ENCODE measurements at regions not wholly inside any gene's neighbourhood (a gene's known extent, or its start where the extent isn't known, plus 50 kb on each side); places are given as distances from the start of the nearest gene placed in this dataset.

DNA sequence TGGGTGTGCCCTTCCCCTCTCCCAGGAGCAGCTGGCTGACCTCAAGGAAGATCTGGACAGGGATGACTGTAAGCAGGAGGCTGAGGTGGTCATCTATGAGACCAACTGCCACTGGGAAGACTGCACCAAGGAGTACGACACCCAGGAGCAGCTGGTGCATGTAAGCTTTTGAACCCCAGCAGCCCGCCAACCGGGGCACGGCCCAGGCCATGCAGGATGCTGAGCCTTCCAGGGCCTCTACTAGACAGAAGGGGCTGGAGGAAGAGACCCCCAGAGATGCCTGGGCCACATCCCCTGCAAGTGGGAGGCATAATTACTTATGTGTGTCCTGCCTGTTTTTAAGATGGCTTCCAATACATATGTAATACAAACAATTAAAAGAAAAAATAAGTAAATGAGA, 239.3 kb downstream of the GLI2 start:
- DNase-seq (ENCODE audit: insufficient read length, low spot score), result no peak
- no peak for FAIRE-seq
- TF ChIP-seq TAF1 (IDR thresholded peaks at IDR 0.05; ENCODE audit: low read depth, low read length), result no peak
- TF ChIP-seq SPI1 (IDR thresholded peaks at IDR 0.05; ENCODE audit: low read depth, low read length), result no peak
- no peak for TF ChIP-seq POLR2AphosphoS5 (IDR thresholded peaks at IDR 0.05; ENCODE audit: low read depth, low read length)
- no peak for TF ChIP-seq PAX5 (IDR thresholded peaks at IDR 0.05; ENCODE audit: insufficient read depth, low read length, severe bottlenecking)
- no peak for TF ChIP-seq POLR2A (IDR thresholded peaks at IDR 0.05; ENCODE audit: low read depth, low read length)
- TF ChIP-seq POU2F2 (IDR thresholded peaks at IDR 0.05; ENCODE audit: low read depth, low read length), result no peak

DNA sequence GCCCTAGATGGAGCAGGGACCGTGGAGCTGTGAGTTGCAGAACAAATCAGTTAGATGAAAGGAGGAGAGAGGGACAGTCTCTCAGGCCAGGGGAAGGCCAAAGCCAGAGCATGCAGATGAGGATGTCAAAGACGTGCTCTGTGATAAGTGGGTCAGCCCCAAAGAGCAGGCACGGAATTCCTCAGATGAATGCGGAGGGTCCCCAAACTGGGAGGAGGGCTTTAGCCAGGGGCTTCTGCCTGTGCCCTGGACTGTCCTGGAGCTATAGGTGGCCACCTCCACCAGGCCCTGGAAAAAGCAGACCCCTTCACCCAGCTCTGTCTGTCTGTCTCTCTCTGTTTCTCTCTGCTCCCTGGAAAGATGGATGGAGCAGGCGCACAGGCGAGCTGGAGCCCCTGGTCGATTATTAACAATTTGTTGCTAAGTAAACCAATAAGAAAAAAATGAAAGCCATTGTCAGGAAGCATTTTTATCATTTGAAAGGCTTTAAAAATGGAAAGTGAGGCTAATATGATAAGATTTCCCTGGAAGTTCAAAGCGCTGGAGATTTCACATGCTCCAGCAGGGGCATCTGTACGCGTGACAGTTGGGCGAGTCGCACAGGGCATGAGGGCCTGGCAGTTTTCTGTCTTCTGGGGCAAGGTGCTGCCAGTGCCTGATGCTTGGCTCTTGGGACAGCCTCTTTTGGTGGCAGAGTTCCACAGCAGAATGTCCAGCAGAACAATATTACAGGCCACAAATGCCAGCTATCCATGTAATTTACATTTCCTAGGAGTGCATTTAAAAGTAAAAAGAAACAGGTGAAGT, 241.0 kb downstream of the GLI2 start:
- FAIRE-seq, result no peak
- no peak for DNase-seq (ENCODE audit: insufficient read length, low spot score)
- TF ChIP-seq PAX5 (IDR thresholded peaks at IDR 0.05; ENCODE audit: insufficient read depth, low read length, severe bottlenecking), result no peak
- no peak for TF ChIP-seq POLR2AphosphoS5 (IDR thresholded peaks at IDR 0.05; ENCODE audit: low read depth, low read length)
- no peak for TF ChIP-seq POU2F2 (IDR thresholded peaks at IDR 0.05; ENCODE audit: low read depth, low read length)
- TF ChIP-seq TAF1 (IDR thresholded peaks at IDR 0.05; ENCODE audit: low read depth, low read length), result no peak
- no peak for TF ChIP-seq POLR2A (IDR thresholded peaks at IDR 0.05; ENCODE audit: low read depth, low read length)
- no peak for TF ChIP-seq SPI1 (IDR thresholded peaks at IDR 0.05; ENCODE audit: low read depth, low read length)

DNA sequence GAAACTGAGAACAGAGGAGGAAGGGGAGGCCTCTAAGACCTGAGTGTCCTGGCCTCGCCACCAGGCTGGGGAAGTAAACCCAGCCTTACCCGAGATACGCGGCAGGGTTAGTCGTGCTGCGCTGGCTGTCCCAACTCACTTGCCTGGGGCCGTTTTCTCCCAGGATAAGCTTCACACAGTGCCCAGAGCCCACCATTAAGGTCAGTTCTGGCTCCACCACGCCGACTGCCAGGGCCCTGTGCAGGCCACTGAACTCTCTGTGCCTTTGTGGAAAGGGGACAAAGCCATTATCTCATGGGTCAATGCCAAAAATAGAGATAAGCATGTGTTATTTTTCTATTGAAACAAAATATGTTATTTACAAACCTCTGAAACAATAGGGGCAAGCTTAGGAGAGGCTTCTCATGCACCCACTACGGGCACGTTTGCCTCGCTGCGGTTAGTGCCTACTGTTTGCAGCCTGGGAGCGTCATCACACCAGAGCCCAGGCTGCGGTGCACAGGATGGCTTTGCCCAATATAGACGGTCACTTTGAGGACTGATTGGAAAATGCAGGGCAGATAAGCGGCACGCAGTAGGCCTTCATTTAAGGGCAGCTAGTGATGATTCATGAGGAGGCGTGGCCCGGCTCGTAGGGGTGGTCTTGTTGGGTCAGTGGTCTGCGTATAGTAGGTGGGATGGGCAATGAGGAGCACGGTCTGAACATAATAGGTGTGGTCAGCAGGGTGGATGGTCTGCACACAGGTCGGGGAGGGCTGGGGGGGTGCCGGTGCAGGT, 242.1 kb downstream of the GLI2 start:
- FAIRE-seq, result no peak
- TF ChIP-seq TAF1 (IDR thresholded peaks at IDR 0.05; ENCODE audit: low read depth, low read length) (no peak), PAX5 (IDR thresholded peaks at IDR 0.05; ENCODE audit: insufficient read depth, low read length, severe bottlenecking) (no peak), SPI1 (IDR thresholded peaks at IDR 0.05; ENCODE audit: low read depth, low read length) (no peak), POU2F2 (IDR thresholded peaks at IDR 0.05; ENCODE audit: low read depth, low read length) (no peak), POLR2AphosphoS5 (IDR thresholded peaks at IDR 0.05; ENCODE audit: low read depth, low read length) (no peak), POLR2A (IDR thresholded peaks at IDR 0.05; ENCODE audit: low read depth, low read length) (no peak)
- no peak for DNase-seq (ENCODE audit: insufficient read length, low spot score)

DNA sequence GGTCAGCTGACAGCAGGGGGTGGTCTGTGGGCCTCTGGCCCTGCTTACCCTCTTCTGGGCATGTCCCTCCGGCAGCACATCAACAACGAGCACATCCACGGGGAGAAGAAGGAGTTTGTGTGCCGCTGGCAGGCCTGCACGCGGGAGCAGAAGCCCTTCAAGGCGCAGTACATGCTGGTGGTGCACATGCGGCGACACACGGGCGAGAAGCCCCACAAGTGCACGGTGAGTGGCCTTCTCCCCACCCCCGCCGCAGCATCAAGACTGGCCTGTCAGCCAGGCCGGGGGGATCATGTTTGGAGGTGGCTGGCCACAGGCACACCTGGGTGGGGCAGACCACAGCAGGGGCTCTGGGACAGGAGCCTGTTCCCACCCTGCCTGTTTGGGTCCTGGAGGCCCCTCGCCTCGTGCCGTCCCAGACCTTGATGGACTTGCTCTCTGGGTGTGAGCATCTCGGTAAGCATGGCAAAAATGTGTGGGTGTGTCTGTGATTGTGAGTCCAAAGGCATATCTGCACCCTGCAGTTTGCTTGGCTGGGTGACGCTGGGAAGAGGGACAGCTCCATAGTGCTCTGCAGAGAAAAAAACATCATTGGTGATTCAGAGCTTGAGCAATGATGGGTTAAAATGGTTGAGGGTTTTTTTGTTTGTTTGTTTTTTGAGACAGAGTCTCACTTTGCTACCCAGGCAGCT, 242.8 kb downstream of the GLI2 start:
- DNase-seq (ENCODE audit: insufficient read length, low spot score), result no peak
- no peak for FAIRE-seq
- TF ChIP-seq PAX5 (IDR thresholded peaks at IDR 0.05; ENCODE audit: insufficient read depth, low read length, severe bottlenecking) (no peak), POU2F2 (IDR thresholded peaks at IDR 0.05; ENCODE audit: low read depth, low read length) (no peak), TAF1 (IDR thresholded peaks at IDR 0.05; ENCODE audit: low read depth, low read length) (no peak), POLR2A (IDR thresholded peaks at IDR 0.05; ENCODE audit: low read depth, low read length) (no peak), SPI1 (IDR thresholded peaks at IDR 0.05; ENCODE audit: low read depth, low read length) (no peak), POLR2AphosphoS5 (IDR thresholded peaks at IDR 0.05; ENCODE audit: low read depth, low read length) (no peak)

DNA sequence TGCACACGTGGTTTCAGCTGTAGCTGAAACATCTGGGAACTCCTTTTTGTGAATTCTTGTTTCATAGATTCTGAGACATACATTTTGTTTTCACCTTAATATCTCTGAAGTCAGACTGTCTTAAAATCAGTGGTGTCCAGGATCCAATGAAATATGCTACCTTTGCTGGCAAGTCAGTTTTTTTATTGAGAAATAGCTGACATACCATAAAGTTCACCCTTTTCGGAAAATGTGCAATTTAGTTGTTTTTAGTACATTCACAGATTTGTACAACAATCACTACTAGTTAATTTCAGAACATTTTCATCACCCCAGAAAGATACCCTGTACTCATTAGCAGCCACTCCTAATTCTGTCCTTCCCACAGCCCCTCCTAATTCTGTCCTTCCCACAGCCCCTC, 243.7 kb downstream of the GLI2 start:
- DNase-seq (ENCODE audit: insufficient read length, low spot score) (no peak), FAIRE-seq (no peak)
- TF ChIP-seq POLR2A (IDR thresholded peaks at IDR 0.05; ENCODE audit: low read depth, low read length) (no peak), POU2F2 (IDR thresholded peaks at IDR 0.05; ENCODE audit: low read depth, low read length) (no peak), TAF1 (IDR thresholded peaks at IDR 0.05; ENCODE audit: low read depth, low read length) (no peak), POLR2AphosphoS5 (IDR thresholded peaks at IDR 0.05; ENCODE audit: low read depth, low read length) (no peak), PAX5 (IDR thresholded peaks at IDR 0.05; ENCODE audit: insufficient read depth, low read length, severe bottlenecking) (no peak), SPI1 (IDR thresholded peaks at IDR 0.05; ENCODE audit: low read depth, low read length) (no peak)

DNA sequence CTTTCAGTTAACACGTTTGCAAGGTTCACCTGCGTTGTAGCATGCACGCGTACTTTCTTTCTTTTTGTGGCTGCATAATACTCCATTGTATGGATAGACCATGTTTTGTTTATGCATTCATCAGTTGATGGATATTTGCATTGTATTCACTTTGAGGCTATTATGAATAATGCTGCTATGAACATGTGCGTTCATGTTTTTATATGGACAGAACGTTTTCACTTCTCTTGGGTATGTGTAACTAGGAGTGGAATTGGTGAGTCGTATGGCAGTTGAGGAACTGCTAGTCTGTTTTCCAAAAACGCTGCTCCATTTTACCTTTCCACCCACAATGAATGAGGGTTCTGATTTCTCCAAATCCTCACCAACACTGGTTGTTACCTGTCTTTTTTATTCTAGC, 244.3 kb downstream of the GLI2 start:
- TF ChIP-seq POLR2A (IDR thresholded peaks at IDR 0.05; ENCODE audit: low read depth, low read length) (no peak), TAF1 (IDR thresholded peaks at IDR 0.05; ENCODE audit: low read depth, low read length) (no peak), POLR2AphosphoS5 (IDR thresholded peaks at IDR 0.05; ENCODE audit: low read depth, low read length) (no peak), PAX5 (IDR thresholded peaks at IDR 0.05; ENCODE audit: insufficient read depth, low read length, severe bottlenecking) (no peak), POU2F2 (IDR thresholded peaks at IDR 0.05; ENCODE audit: low read depth, low read length) (no peak), SPI1 (IDR thresholded peaks at IDR 0.05; ENCODE audit: low read depth, low read length) (no peak)
- FAIRE-seq, result no peak

DNA sequence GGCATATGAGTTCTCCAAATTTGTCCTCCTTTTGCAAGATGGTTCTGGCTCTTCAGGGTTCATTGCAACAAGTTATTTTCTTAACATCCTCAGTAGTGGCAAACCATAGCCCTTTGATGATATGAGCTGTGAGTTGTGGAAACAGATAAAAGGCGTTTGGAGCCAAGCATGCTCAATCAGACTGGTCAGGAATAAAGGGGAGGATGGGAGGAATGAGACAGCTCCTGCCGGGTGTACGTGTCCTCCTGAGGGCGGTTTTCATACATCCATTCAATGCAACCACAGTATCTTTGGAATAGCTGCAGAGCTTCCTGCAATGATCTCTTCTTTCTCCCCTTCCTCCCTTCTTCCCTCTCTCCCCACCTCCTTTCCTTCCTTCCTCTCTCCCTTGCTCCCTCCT, 245.8 kb downstream of the GLI2 start:
- FAIRE-seq, result no peak
- TF ChIP-seq PAX5 (IDR thresholded peaks at IDR 0.05; ENCODE audit: insufficient read depth, low read length, severe bottlenecking), result no peak
- TF ChIP-seq POLR2AphosphoS5 (IDR thresholded peaks at IDR 0.05; ENCODE audit: low read depth, low read length), result no peak
- no peak for TF ChIP-seq TAF1 (IDR thresholded peaks at IDR 0.05; ENCODE audit: low read depth, low read length)
- no peak for TF ChIP-seq SPI1 (IDR thresholded peaks at IDR 0.05; ENCODE audit: low read depth, low read length)
- no peak for TF ChIP-seq POLR2A (IDR thresholded peaks at IDR 0.05; ENCODE audit: low read depth, low read length)
- TF ChIP-seq POU2F2 (IDR thresholded peaks at IDR 0.05; ENCODE audit: low read depth, low read length), result no peak
- no peak for DNase-seq (ENCODE audit: insufficient read length, low spot score)

More for the DNA sequence above, 244.3 kb downstream of the GLI2 start:
- no peak for DNase-seq (ENCODE audit: insufficient read length, low spot score)

DNA sequence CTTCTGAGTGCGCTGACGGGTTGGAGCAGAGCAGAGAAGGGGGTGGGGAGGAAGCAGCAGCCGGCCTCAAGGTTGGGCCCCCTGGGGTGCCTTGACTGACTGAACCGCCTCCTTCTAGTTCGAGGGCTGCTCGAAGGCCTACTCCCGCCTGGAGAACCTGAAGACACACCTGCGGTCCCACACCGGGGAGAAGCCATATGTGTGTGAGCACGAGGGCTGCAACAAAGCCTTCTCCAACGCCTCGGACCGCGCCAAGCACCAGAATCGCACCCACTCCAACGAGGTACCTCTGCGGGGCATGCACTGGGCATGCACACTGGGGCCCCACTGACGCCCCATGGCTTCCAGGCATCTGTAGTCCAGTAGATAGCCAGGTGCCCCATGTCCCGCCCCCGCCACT, 246.9 kb downstream of the GLI2 start:
- TF ChIP-seq TAF1 (IDR thresholded peaks at IDR 0.05; ENCODE audit: low read depth, low read length) (no peak), POLR2A (IDR thresholded peaks at IDR 0.05; ENCODE audit: low read depth, low read length) (no peak), SPI1 (IDR thresholded peaks at IDR 0.05; ENCODE audit: low read depth, low read length) (no peak), POLR2AphosphoS5 (IDR thresholded peaks at IDR 0.05; ENCODE audit: low read depth, low read length) (no peak)
- no peak for DNase-seq (ENCODE audit: insufficient read length, low spot score)
- FAIRE-seq, result no peak

DNA sequence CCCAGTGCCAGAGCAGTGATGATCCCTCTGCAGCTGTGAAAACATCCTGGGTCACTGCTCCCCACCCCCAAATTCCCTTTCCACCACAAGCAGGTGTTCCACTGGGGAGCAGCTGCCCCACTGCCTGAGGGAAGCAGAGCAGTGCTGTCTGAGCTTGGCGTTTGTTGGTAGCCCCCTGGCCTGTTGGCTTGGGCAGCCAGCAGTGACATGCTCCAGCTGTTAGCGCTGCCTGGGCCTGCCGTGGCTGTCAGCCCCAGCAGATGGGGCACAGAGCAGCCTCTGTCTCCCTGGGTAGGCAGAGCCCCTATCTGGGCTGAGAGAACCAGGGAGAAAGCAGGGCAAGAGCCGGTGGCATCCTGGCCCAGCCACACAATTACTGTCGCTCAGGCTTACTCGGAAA, 247.7 kb downstream of the GLI2 start:
- DNase-seq (ENCODE audit: insufficient read length, low spot score), result no peak
- FAIRE-seq, result no peak

More for the DNA sequence above, 247.7 kb downstream of the GLI2 start:
- TF ChIP-seq POLR2A (IDR thresholded peaks at IDR 0.05; ENCODE audit: low read depth, low read length) (no peak), SPI1 (IDR thresholded peaks at IDR 0.05; ENCODE audit: low read depth, low read length) (no peak), PAX5 (IDR thresholded peaks at IDR 0.05; ENCODE audit: insufficient read depth, low read length, severe bottlenecking) (no peak), POLR2AphosphoS5 (IDR thresholded peaks at IDR 0.05; ENCODE audit: low read depth, low read length) (no peak), POU2F2 (IDR thresholded peaks at IDR 0.05; ENCODE audit: low read depth, low read length) (no peak), TAF1 (IDR thresholded peaks at IDR 0.05; ENCODE audit: low read depth, low read length) (no peak)
